ENCODE measurements at regions not wholly inside any gene's neighbourhood (a gene's known extent, or its start where the extent isn't known, plus 50 kb on each side); places are given as distances from the start of the nearest gene placed in this dataset.

DNA sequence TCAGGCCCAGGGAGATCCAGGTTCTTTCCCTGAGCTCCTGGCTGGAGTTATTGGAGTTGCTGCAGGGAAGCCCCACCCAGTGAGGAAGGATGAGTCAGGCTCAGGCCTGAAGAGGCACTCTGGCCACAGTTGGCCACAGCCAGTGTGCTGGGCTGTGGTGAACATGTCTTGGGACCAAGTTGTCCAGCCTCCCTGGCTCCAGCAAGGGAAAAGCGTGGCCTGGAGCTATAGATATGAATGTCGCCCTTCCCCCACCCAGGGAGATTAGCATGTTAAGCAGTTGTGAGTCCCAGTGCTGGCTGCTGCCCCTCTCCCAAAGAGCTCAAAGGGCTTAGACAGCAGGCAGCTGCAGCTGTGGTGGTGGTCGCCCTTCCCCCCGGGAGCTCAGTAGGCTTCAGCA is 963.2 kb downstream of the ROBO2 start:
- TF ChIP-seq, protein P1, sequence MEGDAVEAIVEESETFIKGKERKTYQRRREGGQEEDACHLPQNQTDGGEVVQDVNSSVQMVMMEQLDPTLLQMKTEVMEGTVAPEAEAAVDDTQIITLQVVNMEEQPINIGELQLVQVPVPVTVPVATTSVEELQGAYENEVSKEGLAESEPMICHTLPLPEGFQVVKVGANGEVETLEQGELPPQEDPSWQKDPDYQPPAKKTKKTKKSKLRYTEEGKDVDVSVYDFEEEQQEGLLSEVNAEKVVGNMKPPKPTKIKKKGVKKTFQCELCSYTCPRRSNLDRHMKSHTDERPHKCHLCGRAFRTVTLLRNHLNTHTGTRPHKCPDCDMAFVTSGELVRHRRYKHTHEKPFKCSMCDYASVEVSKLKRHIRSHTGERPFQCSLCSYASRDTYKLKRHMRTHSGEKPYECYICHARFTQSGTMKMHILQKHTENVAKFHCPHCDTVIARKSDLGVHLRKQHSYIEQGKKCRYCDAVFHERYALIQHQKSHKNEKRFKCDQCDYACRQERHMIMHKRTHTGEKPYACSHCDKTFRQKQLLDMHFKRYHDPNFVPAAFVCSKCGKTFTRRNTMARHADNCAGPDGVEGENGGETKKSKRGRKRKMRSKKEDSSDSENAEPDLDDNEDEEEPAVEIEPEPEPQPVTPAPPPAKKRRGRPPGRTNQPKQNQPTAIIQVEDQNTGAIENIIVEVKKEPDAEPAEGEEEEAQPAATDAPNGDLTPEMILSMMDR (IDR thresholded peaks at IDR 0.05) = no peak
- TF ChIP-seq POLR2A (IDR thresholded peaks at IDR 0.05) = no peak

Data from esophagus squamous epithelium (tissue), 4 donors.